Omental fat pad (tissue), 3 donors: ENCODE measurements at regions not wholly inside any gene's neighbourhood (a gene's known extent, or its start where the extent isn't known, plus 50 kb on each side); places are given as distances from the start of the nearest gene placed in this dataset.

Source experiments
- ATAC-seq: fragments of 150-250 bp; one replicate; pipeline ENCODE4 v1.9.1; 2016; ENCODE audit warnings: mild to moderate bottlenecking, moderate library complexity; ENCODE audit not compliant: low FRiP score
- DNase-seq: peaks from one replicate; pipeline ENCODE4 v3.0.0-alpha.2; 2019; ENCODE audit warnings: low spot score
- TF ChIP-seq, protein P1 (sequence below), 3 donors: fragments of 450-650 bp; IDR thresholded peaks; one replicate each; pipeline ENCODE4 v1.5.1; 2016 to 2017; ENCODE audit warnings: antibody characterized with exemption in 3 of 3, mild to moderate bottlenecking in 3 of 3, moderate library complexity in 2 of 3

DNA sequence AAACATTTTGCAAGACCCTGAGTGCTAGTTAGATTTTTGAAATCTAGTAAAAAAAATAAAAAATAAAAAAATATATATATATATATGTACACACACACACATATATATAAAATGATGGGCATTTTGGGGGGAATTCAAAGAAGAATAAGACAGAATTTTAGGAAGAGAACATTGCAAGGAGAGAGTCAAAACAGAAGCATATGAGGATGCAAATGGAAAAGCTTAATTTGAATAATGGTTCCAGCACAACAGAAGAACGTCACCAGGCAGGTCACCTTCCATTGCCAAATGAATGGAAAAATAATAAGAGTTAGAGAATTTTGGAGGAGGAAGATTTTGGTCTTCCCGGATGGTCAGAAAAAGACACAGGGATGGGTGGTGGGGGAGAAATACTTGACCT, 1097.2 kb downstream of the BCL11A start:
- ATAC-seq (no peak), DNase-seq (no peak)
- TF ChIP-seq, protein P1, sequence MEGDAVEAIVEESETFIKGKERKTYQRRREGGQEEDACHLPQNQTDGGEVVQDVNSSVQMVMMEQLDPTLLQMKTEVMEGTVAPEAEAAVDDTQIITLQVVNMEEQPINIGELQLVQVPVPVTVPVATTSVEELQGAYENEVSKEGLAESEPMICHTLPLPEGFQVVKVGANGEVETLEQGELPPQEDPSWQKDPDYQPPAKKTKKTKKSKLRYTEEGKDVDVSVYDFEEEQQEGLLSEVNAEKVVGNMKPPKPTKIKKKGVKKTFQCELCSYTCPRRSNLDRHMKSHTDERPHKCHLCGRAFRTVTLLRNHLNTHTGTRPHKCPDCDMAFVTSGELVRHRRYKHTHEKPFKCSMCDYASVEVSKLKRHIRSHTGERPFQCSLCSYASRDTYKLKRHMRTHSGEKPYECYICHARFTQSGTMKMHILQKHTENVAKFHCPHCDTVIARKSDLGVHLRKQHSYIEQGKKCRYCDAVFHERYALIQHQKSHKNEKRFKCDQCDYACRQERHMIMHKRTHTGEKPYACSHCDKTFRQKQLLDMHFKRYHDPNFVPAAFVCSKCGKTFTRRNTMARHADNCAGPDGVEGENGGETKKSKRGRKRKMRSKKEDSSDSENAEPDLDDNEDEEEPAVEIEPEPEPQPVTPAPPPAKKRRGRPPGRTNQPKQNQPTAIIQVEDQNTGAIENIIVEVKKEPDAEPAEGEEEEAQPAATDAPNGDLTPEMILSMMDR (IDR thresholded peaks at IDR 0.05), result no peak

DNA sequence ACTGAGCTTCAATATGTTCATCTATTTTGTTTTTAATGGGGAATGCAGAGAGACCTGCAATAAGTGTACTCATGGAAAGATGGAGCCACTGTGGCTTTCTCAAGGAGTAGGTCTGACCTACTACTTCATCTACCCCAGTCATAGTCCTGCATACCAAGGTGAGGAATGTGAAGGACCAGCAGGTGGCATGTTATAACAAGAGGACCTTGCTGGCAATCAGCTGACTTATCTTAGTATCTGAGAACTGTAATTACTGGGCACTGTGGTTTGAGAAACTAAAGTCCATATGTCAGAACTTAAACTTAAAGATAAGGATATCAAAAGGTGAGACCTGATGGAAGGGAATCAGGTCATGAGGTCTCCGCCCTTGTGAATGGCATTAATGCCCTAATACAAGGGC, 1104.2 kb downstream of the BCL11A start:
- ATAC-seq (no peak), DNase-seq (no peak)
- TF ChIP-seq, protein P1 (IDR thresholded peaks at IDR 0.05), result no peak

DNA sequence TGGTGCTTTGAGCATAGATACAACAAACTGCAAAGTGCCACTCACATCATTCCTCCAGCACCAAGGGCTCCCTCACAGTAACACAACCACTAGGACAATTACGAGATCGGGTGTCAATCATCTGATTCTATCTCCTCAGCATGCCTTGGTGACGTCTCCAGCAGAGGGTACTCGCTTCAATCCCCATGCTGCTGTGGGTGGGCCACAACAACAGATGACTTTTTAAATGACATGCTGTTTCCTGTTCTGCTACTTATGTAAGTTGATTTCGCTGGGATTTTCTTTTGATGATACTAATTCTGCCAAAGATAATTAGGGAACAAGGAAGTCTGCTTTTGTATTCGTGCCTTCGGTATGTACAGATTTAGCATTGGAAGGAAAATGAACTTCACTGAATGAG, 1113.0 kb downstream of the BCL11A start:
- DNase-seq (no peak), ATAC-seq (no peak)
- TF ChIP-seq, protein P1 (IDR thresholded peaks at IDR 0.05), result no peak

DNA sequence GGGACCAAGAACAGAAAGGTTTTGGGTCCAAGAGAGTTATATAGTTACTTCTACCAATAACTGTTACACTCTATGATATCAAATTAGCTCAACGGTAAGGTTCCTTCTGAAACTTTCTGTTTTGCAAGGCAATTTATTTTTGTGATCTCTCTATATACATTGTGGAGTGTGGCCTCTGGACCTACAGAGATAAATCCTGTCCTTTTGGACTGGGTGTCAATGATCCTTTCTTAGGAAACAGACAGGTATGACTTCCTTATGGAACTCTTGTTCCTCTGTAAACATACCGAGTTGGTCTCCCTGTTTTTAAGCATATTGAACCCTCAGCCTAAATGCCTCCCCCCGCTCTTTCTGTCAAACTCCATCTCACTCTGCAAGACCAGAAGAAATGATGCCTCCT, 1117.8 kb downstream of the BCL11A start:
- DNase-seq, result no peak
- no peak for ATAC-seq

DNA sequence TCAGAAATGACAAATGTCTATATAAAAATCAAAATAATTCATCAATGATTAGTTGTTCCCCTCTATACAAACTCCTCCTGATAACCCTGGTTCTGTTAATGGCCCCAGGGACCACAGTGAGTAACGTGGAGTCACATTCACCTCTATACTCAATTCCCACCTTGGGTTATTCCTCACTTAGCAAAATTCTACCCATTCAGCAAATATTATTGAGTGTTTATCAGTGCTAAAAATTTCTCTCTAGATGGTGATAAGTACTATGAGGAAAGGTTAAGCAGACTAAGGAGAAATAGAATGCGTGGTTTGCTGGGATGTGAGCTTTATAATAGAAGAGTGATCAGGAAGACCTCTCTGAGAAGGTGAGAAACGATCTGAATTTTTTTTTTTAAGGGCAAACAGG, 1124.5 kb downstream of the BCL11A start:
- TF ChIP-seq, protein P1 (IDR thresholded peaks at IDR 0.05), result no peak
- ATAC-seq (no peak), DNase-seq (no peak)

More for the DNA sequence above, 1117.8 kb downstream of the BCL11A start:
- TF ChIP-seq, protein P1 (IDR thresholded peaks at IDR 0.05), result no peak

DNA sequence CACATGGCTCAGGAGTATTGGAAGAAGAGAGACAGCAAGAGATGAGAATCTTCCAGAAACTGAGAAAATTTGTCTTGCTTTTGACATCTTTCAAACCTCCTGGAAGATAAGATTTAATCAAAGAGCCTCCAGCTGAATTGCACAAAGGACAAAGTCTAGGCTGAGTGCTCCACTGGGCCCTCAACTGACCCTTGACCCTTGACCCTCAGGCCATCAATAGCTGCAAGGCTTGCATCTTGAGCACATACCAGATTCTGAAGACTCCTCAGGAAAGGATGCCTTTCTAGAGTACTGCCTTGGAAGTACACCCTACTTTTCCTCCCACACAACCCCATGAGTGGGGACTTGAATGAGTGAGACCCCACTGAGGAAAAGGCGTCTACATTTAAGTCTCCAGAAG, 1125.5 kb downstream of the BCL11A start:
- DNase-seq, result no peak
- no peak for ATAC-seq
- TF ChIP-seq, protein P1 (IDR thresholded peaks at IDR 0.05), result no peak

DNA sequence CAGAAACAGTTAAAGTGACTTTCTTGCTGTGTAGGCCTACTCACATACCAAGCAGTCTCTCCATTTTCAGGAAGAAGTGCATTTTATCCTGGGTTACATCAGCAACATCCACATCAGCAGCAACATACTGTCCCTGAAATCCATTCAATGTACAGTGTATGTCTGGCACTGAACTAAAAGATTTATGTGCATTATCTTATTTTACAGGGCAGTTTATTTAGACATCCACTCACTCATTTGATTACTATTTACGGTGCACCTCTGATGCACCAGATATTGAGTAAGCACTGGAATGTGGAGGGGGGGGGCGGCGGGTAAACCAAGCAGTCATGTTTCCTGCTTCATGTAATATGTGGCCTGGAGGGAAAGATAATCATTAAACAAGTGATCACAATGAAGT, 1128.2 kb downstream of the BCL11A start:
- ATAC-seq, result no peak
- no peak for DNase-seq
- TF ChIP-seq, protein P1 (IDR thresholded peaks at IDR 0.05), result no peak
